Stomach (tissue), 4 donors: ENCODE measurements at regions not wholly inside any gene's neighbourhood (a gene's known extent, or its start where the extent isn't known, plus 50 kb on each side); places are given as distances from the start of the nearest gene placed in this dataset.
"Not testable (repeated sequence)": the region's sequence is repeated elsewhere in the genome, so short reads cannot be mapped to it uniquely, and the experiment has no call there.

ENCODE experiments used
- CTCF ChIP-seq, 7 experiments: fragments of 450-650 bp in 4 of 7; fragments of 200-600 bp in 3 of 7; sonication (generic) in 3 of 7; IDR thresholded peaks; one replicate each; pipeline ENCODE4 v1.5.1; 2016 to 2019; ENCODE audit warnings: antibody characterized with exemption in 7 of 7, control low read depth in 2 of 7, mild to moderate bottlenecking in 1 of 7
- POLR2A ChIP-seq, 4 donors: fragments of 450-650 bp; IDR thresholded peaks; one replicate each; pipeline ENCODE4 v1.6.1; 2016; ENCODE audit warnings: antibody characterized with exemption in 4 of 4, control low read depth in 2 of 4, mild to moderate bottlenecking in 1 of 4, moderate library complexity in 1 of 4

GRCh38 chr1:29386453-29386852, 150.1 kb downstream of the PTPRU start:
- TF ChIP-seq CTCF, POLR2A (IDR thresholded peaks at IDR 0.05): not testable (repeated sequence)
